ENCODE measurements at regions not wholly inside any gene's neighbourhood (a gene's known extent, or its start where the extent isn't known, plus 50 kb on each side); places are given as distances from the start of the nearest gene placed in this dataset.
"Not testable (repeated sequence)": the region's sequence is repeated elsewhere in the genome, so short reads cannot be mapped to it uniquely, and the experiment has no call there.

DNA sequence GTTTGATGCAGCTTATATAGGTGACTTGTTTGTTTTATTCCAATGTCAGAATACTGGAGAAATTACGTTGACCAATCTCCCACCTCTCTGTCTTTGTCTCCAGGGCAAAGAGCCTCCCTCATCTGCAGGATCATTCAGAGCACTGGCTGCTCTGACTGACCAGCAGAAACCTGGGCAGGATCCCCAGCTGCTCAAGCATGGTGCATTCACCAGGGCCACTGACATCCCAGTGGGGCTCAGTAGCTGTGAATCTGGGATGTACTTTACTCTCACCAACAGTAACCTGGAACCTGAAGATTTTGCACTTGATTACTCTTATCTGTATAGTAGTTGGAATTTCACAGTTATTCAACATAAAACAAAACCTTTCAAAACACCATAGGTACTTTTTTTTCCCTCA, 235.9 kb downstream of the ANKRD36 start:
- Histone ChIP-seq H3K4me3 (ENCODE audit: low read depth, low read length) (no peak overlapping the region), H3K4me1 (no peaks in the 10 kb centered on the region), H3K27me3 (replicated peaks; ENCODE audit: control insufficient read depth, insufficient read depth, low read length) (no peaks in the 10 kb centered on the region), H3K9me3 (no peaks in the 10 kb centered on the region), H3K36me3 (ENCODE audit: control insufficient read depth, insufficient read depth, low read length) (no peaks in the 10 kb centered on the region)
- TF ChIP-seq, protein P1, sequence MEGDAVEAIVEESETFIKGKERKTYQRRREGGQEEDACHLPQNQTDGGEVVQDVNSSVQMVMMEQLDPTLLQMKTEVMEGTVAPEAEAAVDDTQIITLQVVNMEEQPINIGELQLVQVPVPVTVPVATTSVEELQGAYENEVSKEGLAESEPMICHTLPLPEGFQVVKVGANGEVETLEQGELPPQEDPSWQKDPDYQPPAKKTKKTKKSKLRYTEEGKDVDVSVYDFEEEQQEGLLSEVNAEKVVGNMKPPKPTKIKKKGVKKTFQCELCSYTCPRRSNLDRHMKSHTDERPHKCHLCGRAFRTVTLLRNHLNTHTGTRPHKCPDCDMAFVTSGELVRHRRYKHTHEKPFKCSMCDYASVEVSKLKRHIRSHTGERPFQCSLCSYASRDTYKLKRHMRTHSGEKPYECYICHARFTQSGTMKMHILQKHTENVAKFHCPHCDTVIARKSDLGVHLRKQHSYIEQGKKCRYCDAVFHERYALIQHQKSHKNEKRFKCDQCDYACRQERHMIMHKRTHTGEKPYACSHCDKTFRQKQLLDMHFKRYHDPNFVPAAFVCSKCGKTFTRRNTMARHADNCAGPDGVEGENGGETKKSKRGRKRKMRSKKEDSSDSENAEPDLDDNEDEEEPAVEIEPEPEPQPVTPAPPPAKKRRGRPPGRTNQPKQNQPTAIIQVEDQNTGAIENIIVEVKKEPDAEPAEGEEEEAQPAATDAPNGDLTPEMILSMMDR (IDR thresholded peaks at IDR 0.05; ENCODE audit: insufficient read depth in 1 of 2, low read depth in 1 of 2, low read length in 1 of 2, severe bottlenecking in 1 of 2, unreplicated experiment in 1 of 2), result no peak
- intact Hi-C loops (cut with micrococcal nuclease; ENCODE audit: unreplicated experiment), result no loop called here
- ChIA-PET CTCF (no interaction called here), POLR2A (no interaction called here)
- peaks cover 7% of the 10 kb centered on the region for H3K27me3 Mint-ChIP-seq (ENCODE audit: insufficient read depth, unreplicated experiment)
- H3K27ac Mint-ChIP-seq (ENCODE audit: unreplicated experiment), result no peak overlapping the region
- H3K9me3 Mint-ChIP-seq (ENCODE audit: unreplicated experiment), result no peaks in the 10 kb centered on the region
- no TSS peak for BruUV-seq (replicated peaks)
- H3K4me1 Mint-ChIP-seq (ENCODE audit: low read depth, unreplicated experiment), result no peaks in the 10 kb centered on the region
- no peaks in the 10 kb centered on the region for H3K36me3 Mint-ChIP-seq (ENCODE audit: insufficient read depth, unreplicated experiment)
- no peak for DNase-seq
- H3K4me3 Mint-ChIP-seq (ENCODE audit: unreplicated experiment), result no peak overlapping the region

- Mint-ChIP-seq H3K27ac (ENCODE audit: unreplicated experiment) (no peak overlapping the region), H3K27me3 (ENCODE audit: insufficient read depth, unreplicated experiment) (peaks cover 7% of the 10 kb centered on the region), H3K36me3 (ENCODE audit: insufficient read depth, unreplicated experiment) (no peaks in the 10 kb centered on the region), H3K4me1 (ENCODE audit: low read depth, unreplicated experiment) (no peaks in the 10 kb centered on the region), H3K9me3 (ENCODE audit: unreplicated experiment) (no peaks in the 10 kb centered on the region), H3K4me3 (ENCODE audit: unreplicated experiment) (no peak overlapping the region)
- no peaks in the 10 kb centered on the region for H3K27me3 ChIP-seq (replicated peaks; ENCODE audit: control insufficient read depth, insufficient read depth, low read length)
- POLR2A ChIA-PET, result no interaction called here
- DNase-seq, result no peak
- H3K4me1 ChIP-seq, result no peaks in the 10 kb centered on the region
- no peaks in the 10 kb centered on the region for H3K36me3 ChIP-seq (ENCODE audit: control insufficient read depth, insufficient read depth, low read length)
- no peaks in the 10 kb centered on the region for H3K9me3 ChIP-seq
- BruUV-seq (replicated peaks), result no TSS peak
- intact Hi-C loops (cut with micrococcal nuclease; ENCODE audit: unreplicated experiment), result no loop called here
- H3K4me3 ChIP-seq (ENCODE audit: low read depth, low read length), result no peak overlapping the region
- TF ChIP-seq, protein P1 (IDR thresholded peaks at IDR 0.05; ENCODE audit: insufficient read depth in 1 of 2, low read depth in 1 of 2, low read length in 1 of 2, severe bottlenecking in 1 of 2, unreplicated experiment in 1 of 2), result no peak
- CTCF ChIA-PET, result no interaction called here
Measured at GRCh38 chr2:97348265-97348664, 235.3 kb downstream of the ANKRD36 start.

DNA sequence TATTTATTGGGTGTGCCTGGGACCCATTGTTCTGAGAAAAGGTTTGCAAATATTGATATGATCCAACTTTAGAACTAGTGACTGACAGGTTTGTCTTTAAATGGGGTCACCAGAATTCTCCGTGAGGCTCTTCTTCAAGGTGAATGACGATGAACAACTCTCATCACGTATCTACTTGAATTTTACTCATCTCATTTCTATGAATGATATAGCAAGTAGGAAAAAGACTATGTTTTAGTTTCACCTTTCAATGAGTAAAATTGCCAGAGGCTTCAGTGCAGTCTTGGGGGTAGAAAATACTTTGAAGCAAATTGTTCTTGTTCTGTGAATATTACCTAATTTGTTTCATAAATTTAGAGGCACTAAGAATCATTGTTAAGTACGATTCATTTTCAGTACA, 232.0 kb downstream of the ANKRD36 start:
- POLR2A ChIA-PET, result not testable (repeated sequence)

GRCh38 chr2:97333674-97334073, 220.7 kb downstream of the ANKRD36 start:
- H3K27me3 ChIP-seq (replicated peaks; ENCODE audit: control insufficient read depth, insufficient read depth, low read length); H3K4me1 Mint-ChIP-seq (ENCODE audit: low read depth, unreplicated experiment); DNase-seq; H3K36me3 Mint-ChIP-seq (ENCODE audit: insufficient read depth, unreplicated experiment); H3K9me3 Mint-ChIP-seq (ENCODE audit: unreplicated experiment); intact Hi-C loops (cut with micrococcal nuclease; ENCODE audit: unreplicated experiment); H3K27me3 Mint-ChIP-seq (ENCODE audit: insufficient read depth, unreplicated experiment); H3K4me3 Mint-ChIP-seq (ENCODE audit: unreplicated experiment); H3K36me3 ChIP-seq (ENCODE audit: control insufficient read depth, insufficient read depth, low read length); H3K4me3 ChIP-seq (ENCODE audit: low read depth, low read length); H3K4me1 ChIP-seq; BruUV-seq (replicated peaks); POLR2A ChIA-PET; CTCF ChIA-PET; H3K9me3 ChIP-seq; H3K27ac Mint-ChIP-seq (ENCODE audit: unreplicated experiment): not testable (repeated sequence)

More for the DNA sequence above, 232.0 kb downstream of the ANKRD36 start:
- H3K36me3 ChIP-seq (ENCODE audit: control insufficient read depth, insufficient read depth, low read length); H3K4me1 Mint-ChIP-seq (ENCODE audit: low read depth, unreplicated experiment); BruUV-seq (replicated peaks); H3K9me3 Mint-ChIP-seq (ENCODE audit: unreplicated experiment); H3K9me3 ChIP-seq; H3K27me3 ChIP-seq (replicated peaks; ENCODE audit: control insufficient read depth, insufficient read depth, low read length); DNase-seq; H3K4me3 Mint-ChIP-seq (ENCODE audit: unreplicated experiment); H3K36me3 Mint-ChIP-seq (ENCODE audit: insufficient read depth, unreplicated experiment); H3K4me1 ChIP-seq; H3K4me3 ChIP-seq (ENCODE audit: low read depth, low read length); H3K27me3 Mint-ChIP-seq (ENCODE audit: insufficient read depth, unreplicated experiment); H3K27ac Mint-ChIP-seq (ENCODE audit: unreplicated experiment); CTCF ChIA-PET; intact Hi-C loops (cut with micrococcal nuclease; ENCODE audit: unreplicated experiment): not testable (repeated sequence)

DNA sequence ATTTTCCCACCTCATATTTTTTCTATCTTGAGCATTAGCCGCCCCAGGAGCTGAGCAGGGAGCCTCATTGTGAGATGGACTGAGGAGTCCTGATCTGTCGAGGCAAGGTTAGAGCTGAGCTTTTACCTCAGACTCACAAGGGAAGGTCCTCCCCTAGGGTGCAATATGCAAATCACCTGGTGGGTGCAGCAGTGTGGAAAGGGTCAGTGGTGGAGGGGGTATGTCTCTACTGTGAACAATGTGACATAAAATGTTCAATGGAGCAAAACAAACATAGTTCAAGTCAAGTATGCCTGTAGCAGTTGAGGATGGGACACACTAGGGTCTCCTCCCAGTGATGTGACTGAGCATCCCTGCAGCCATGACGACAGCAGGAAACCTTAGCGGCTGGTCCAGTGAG, 219.2 kb downstream of the ANKRD36 start:
- H3K9me3 Mint-ChIP-seq (ENCODE audit: unreplicated experiment), result not testable (repeated sequence)

DNA sequence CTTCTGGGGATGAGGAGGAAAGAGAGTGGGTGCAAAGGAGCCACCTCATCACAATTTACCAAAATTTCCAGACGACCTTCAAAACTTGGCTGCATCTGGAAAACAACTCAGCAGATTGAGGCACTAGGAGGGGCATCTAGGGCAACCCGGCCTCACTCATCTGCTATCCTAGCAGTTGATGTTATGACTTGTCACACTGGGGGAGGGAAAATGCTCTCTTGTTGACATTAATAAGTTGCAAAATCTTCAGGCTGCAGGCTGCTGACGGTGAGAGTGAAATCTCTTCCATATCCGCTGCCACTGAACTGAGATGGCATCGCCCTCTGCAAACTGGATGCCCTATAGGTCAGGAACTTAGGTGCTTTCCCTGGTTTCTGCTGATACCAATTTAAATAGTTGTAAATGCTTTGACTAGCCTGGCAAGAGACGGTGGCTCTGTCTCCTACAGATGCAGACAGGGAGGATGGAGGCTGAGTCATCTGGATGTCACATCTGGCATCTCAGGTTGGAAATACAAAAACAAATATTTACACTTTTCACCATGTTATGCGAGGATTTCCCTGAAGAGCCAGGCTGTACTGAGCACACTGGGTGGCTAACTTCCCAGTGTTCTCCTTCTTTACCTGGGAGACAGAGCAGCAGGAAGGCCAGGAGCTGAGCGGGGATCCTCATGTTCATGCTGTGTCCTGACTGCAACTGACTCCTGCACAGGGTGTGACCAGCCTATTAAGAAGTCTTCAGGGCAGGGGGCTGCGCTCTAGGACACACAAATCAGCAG, 209.2 kb downstream of the ANKRD36 start:
- H3K4me1 ChIP-seq; H3K27me3 ChIP-seq (replicated peaks; ENCODE audit: control insufficient read depth, insufficient read depth, low read length); H3K27ac Mint-ChIP-seq (ENCODE audit: unreplicated experiment); H3K27me3 Mint-ChIP-seq (ENCODE audit: insufficient read depth, unreplicated experiment); H3K4me1 Mint-ChIP-seq (ENCODE audit: low read depth, unreplicated experiment); H3K4me3 ChIP-seq (ENCODE audit: low read depth, low read length); BruUV-seq (replicated peaks); H3K36me3 ChIP-seq (ENCODE audit: control insufficient read depth, insufficient read depth, low read length); POLR2A ChIA-PET; H3K4me3 Mint-ChIP-seq (ENCODE audit: unreplicated experiment); DNase-seq; H3K9me3 Mint-ChIP-seq (ENCODE audit: unreplicated experiment); H3K36me3 Mint-ChIP-seq (ENCODE audit: insufficient read depth, unreplicated experiment); CTCF ChIA-PET; H3K9me3 ChIP-seq; intact Hi-C loops (cut with micrococcal nuclease; ENCODE audit: unreplicated experiment): not testable (repeated sequence)

More for the DNA sequence above, 219.2 kb downstream of the ANKRD36 start:
- POLR2A ChIA-PET; H3K27me3 Mint-ChIP-seq (ENCODE audit: insufficient read depth, unreplicated experiment); H3K4me3 ChIP-seq (ENCODE audit: low read depth, low read length); H3K9me3 ChIP-seq; H3K27ac Mint-ChIP-seq (ENCODE audit: unreplicated experiment); H3K4me1 ChIP-seq; H3K4me3 Mint-ChIP-seq (ENCODE audit: unreplicated experiment); intact Hi-C loops (cut with micrococcal nuclease; ENCODE audit: unreplicated experiment); H3K36me3 ChIP-seq (ENCODE audit: control insufficient read depth, insufficient read depth, low read length); H3K4me1 Mint-ChIP-seq (ENCODE audit: low read depth, unreplicated experiment); CTCF ChIA-PET; H3K36me3 Mint-ChIP-seq (ENCODE audit: insufficient read depth, unreplicated experiment); DNase-seq; BruUV-seq (replicated peaks); H3K27me3 ChIP-seq (replicated peaks; ENCODE audit: control insufficient read depth, insufficient read depth, low read length): not testable (repeated sequence)
